Aorta (tissue), 5 donors: ENCODE measurements at regions not wholly inside any gene's neighbourhood (a gene's known extent, or its start where the extent isn't known, plus 50 kb on each side); places are given as distances from the start of the nearest gene placed in this dataset.

Experiments used
- ATAC-seq: fragments of 200-7000 bp; cut with Tn5 transposase; one replicate; pipeline ENCODE4 v1.9.1; 2022; ENCODE audit warnings: moderate library complexity; ENCODE audit not compliant: low FRiP score
- DNase-seq, 2 donors: peaks; one replicate each; pipeline ENCODE4 v3.0.0-alpha.2; 2020
- H3K27ac ChIP-seq, 2 donors: one replicate each; pipeline ENCODE4 v1.5.1; 2013; ENCODE audit warnings: low read length in 2 of 2, mild to moderate bottlenecking in 2 of 2, moderate library complexity in 2 of 2, control low read depth in 1 of 2, inconsistent platforms in 1 of 2, low read depth in 1 of 2
- H3K27me3 ChIP-seq, 2 donors: one replicate each; pipeline ENCODE4 v1.6.1; 2013; ENCODE audit warnings: control low read depth in 1 of 2, low read length in 1 of 2, mild to moderate bottlenecking in 1 of 2, moderate library complexity in 1 of 2; ENCODE audit not compliant: insufficient read depth in 2 of 2, control insufficient read depth in 1 of 2
- H3K36me3 ChIP-seq, 2 donors: one replicate each; pipeline ENCODE4 v1.6.1; 2013; ENCODE audit warnings: control low read depth in 1 of 2, low read length in 1 of 2, mild to moderate bottlenecking in 1 of 2; ENCODE audit not compliant: insufficient read depth in 2 of 2, control insufficient read depth in 1 of 2
- H3K4me1 ChIP-seq, 2 donors: one replicate each; pipeline ENCODE4 v1.6.1; 2013; ENCODE audit warnings: low read length in 2 of 2, control low read depth in 1 of 2, mild to moderate bottlenecking in 1 of 2, moderate library complexity in 1 of 2; ENCODE audit not compliant: insufficient read depth in 2 of 2, control insufficient read depth in 1 of 2
- H3K4me3 ChIP-seq, 2 donors: one replicate each; pipeline ENCODE4 v1.5.1; 2013; ENCODE audit warnings: low read length in 2 of 2, control low read depth in 1 of 2, mild to moderate bottlenecking in 1 of 2
- H3K9me3 ChIP-seq: one replicate; pipeline ENCODE4 v1.6.1; 2013; ENCODE audit warnings: mild to moderate bottlenecking, low read length; ENCODE audit not compliant: control insufficient read depth
- WGBS, 2 donors: extraction: QIAGEN DNeasy Blood & Tissue Kit; methylation state at CpG; one replicate each; pipeline ENCODE4 v1.1.7; 2013; 5-methylcytosine and 5-hydroxymethylcytosine counted together
- intact Hi-C, 2 donors: fragments of 100-400 bp; cut with DNase I; formaldehyde crosslinking; loops; one replicate each; pipeline versions ENCODE4 v1.14.2 to v1.15.0; 2022
- donor health status: healthy with polysubstance abuse.
- donor health status: Bipolar disorder and iron deficiency.
- donor health status: DM: no; HTN: no; CAD: no.
- donor health status: DM: no; HTN: no; CAD: no.
- donor health status: DM: yes; HTN: yes; CAD: no.

- DNase-seq (peak in 1 of 2 donors; percentile 68), ATAC-seq (no peak)
- Histone ChIP-seq H3K4me1 (no peaks in the 10 kb centered on the region), H3K27ac (no peak overlapping the region), H3K27me3 (no peaks in the 10 kb centered on the region), H3K36me3 (no peaks in the 10 kb centered on the region), H3K9me3 (no peaks in the 10 kb centered on the region), H3K4me3 (no peak overlapping the region)
- intact Hi-C loops, result no loop called here
- WGBS, 2 donors, result 86 to 90% methylated on average over 39 to 41 of the region's 41 CpGs
Observed at GRCh38 chr2:2571301-2572150, 240.5 kb upstream of the MYT1L start.

- no peaks in the 10 kb centered on the region for H3K36me3 ChIP-seq
- no peaks in the 10 kb centered on the region for H3K27me3 ChIP-seq
- H3K27ac ChIP-seq, result no peak overlapping the region
- 93 to 98% methylated on average over 5 of the region's 5 CpGs for WGBS, 2 donors
- no peak overlapping the region for H3K4me3 ChIP-seq
- no peaks in the 10 kb centered on the region for H3K9me3 ChIP-seq
- DNase-seq (peak in 1 of 2 donors; percentile 33), ATAC-seq (no peak)
- H3K4me1 ChIP-seq, result no peaks in the 10 kb centered on the region
- intact Hi-C loops, result no loop called here
Observed at GRCh38 chr2:2570871-2571270, 239.8 kb upstream of the MYT1L start.

GRCh38 chr2:2570360-2570759 is 239.3 kb upstream of the MYT1L start:
- Histone ChIP-seq H3K4me3 (no peak overlapping the region), H3K27ac (no peak overlapping the region), H3K27me3 (no peaks in the 10 kb centered on the region), H3K9me3 (no peaks in the 10 kb centered on the region), H3K36me3 (no peaks in the 10 kb centered on the region), H3K4me1 (no peaks in the 10 kb centered on the region)
- intact Hi-C loops, result no loop called here
- ATAC-seq (no peak), DNase-seq (peak in 1 of 2 donors; percentile 73)
- WGBS, 2 donors, result 83 to 89% methylated on average over 11 of the region's 11 CpGs

- Histone ChIP-seq H3K9me3 (no peaks in the 10 kb centered on the region), H3K27ac (no peak overlapping the region), H3K4me3 (no peak overlapping the region), H3K27me3 (no peaks in the 10 kb centered on the region), H3K4me1 (no peaks in the 10 kb centered on the region), H3K36me3 (no peaks in the 10 kb centered on the region)
- WGBS, 2 donors, result 58 to 59% methylated on average over 4 of the region's 4 CpGs
- no peak for DNase-seq
- no peak for ATAC-seq
- intact Hi-C loops, result no loop called here
Observed at GRCh38 chr2:2569836-2570235, 238.8 kb upstream of the MYT1L start.

GRCh38 chr2:2569306-2569705 is 238.2 kb upstream of the MYT1L start:
- DNase-seq, result peak in 1 of 2 donors; percentile 61
- WGBS, 2 donors, result 89 to 92% methylated on average over 11 of the region's 11 CpGs

GRCh38 chr2:2568411-2568810 is 237.3 kb upstream of the MYT1L start:
- intact Hi-C loops, result no loop called here
- no peak overlapping the region for H3K27ac ChIP-seq
- H3K4me3 ChIP-seq, result no peak overlapping the region
- H3K9me3 ChIP-seq, result no peaks in the 10 kb centered on the region
- 88 to 89% methylated on average over 9 of the region's 9 CpGs for WGBS, 2 donors
- peak in 1 of 2 donors; percentile 40 for DNase-seq
- no peaks in the 10 kb centered on the region for H3K27me3 ChIP-seq
- no peaks in the 10 kb centered on the region for H3K4me1 ChIP-seq
- no peak for ATAC-seq
- H3K36me3 ChIP-seq, result no peaks in the 10 kb centered on the region

More at GRCh38 chr2:2569306-2569705, 238.2 kb upstream of the MYT1L start:
- intact Hi-C loops, result no loop called here
- Histone ChIP-seq H3K4me1 (no peaks in the 10 kb centered on the region), H3K9me3 (no peaks in the 10 kb centered on the region), H3K4me3 (no peak overlapping the region), H3K27ac (no peak overlapping the region), H3K36me3 (no peaks in the 10 kb centered on the region), H3K27me3 (no peaks in the 10 kb centered on the region)
- ATAC-seq, result no peak

GRCh38 chr2:2567776-2568175 is 236.7 kb upstream of the MYT1L start:
- ATAC-seq (no peak), DNase-seq (no peak)
- Histone ChIP-seq H3K36me3 (no peaks in the 10 kb centered on the region), H3K4me1 (no peaks in the 10 kb centered on the region), H3K27me3 (no peaks in the 10 kb centered on the region), H3K4me3 (no peak overlapping the region), H3K9me3 (no peaks in the 10 kb centered on the region), H3K27ac (no peak overlapping the region)
- intact Hi-C loops, result no loop called here
- 82 to 86% methylated on average over 15 of the region's 15 CpGs for WGBS, 2 donors

- ATAC-seq (no peak), DNase-seq (peak in 1 of 2 donors; percentile 34)
- no peak overlapping the region for H3K27ac ChIP-seq
- no peaks in the 10 kb centered on the region for H3K9me3 ChIP-seq
- no peaks in the 10 kb centered on the region for H3K36me3 ChIP-seq
- no peak overlapping the region for H3K4me3 ChIP-seq
- no peaks in the 10 kb centered on the region for H3K27me3 ChIP-seq
- 85 to 87% methylated on average over 26 of the region's 26 CpGs for WGBS, 2 donors
- no peaks in the 10 kb centered on the region for H3K4me1 ChIP-seq
- intact Hi-C loops, result no loop called here
Observed at GRCh38 chr2:2566396-2567323, 235.6 kb upstream of the MYT1L start.
